Lower lobe of right lung (tissue), 2 donors: ENCODE measurements at regions not wholly inside any gene's neighbourhood (a gene's known extent, or its start where the extent isn't known, plus 50 kb on each side); places are given as distances from the start of the nearest gene placed in this dataset.

Experiments
- ATAC-seq, 2 donors: fragments of 200-7000 bp; cut with Tn5 transposase; one replicate each; pipeline ENCODE4 v1.9.1; 2020 to 2022; ENCODE audit warnings: mild to moderate bottlenecking in 2 of 2, moderate library complexity in 2 of 2
- DNase-seq: peaks from one replicate; pipeline ENCODE4 v3.0.0-alpha.2; 2020
- H3K27ac ChIP-seq: fragments of 200-600 bp; one replicate; pipeline ENCODE4 v1.8.0; 2022
- H3K27me3 ChIP-seq: fragments of 200-600 bp; one replicate; pipeline ENCODE4 v1.8.0; 2022; ENCODE audit warnings: low read depth
- H3K36me3 ChIP-seq: fragments of 200-600 bp; one replicate; pipeline ENCODE4 v1.8.0; 2022; ENCODE audit warnings: mild to moderate bottlenecking
- H3K4me1 ChIP-seq: fragments of 200-600 bp; one replicate; pipeline ENCODE4 v1.8.0; 2022
- H3K4me3 ChIP-seq: fragments of 200-600 bp; one replicate; pipeline ENCODE4 v1.8.0; 2022; ENCODE audit warnings: mild to moderate bottlenecking
- H3K9me3 ChIP-seq: fragments of 200-600 bp; one replicate; pipeline ENCODE4 v1.8.0; 2022
- intact Hi-C: fragments of 100-400 bp; cut with DNase I; formaldehyde crosslinking; loops from one replicate; pipeline ENCODE4 v1.11.0; 2022
- TF ChIP-seq, protein P1 (sequence below): fragments of 200-600 bp; IDR thresholded peaks from one replicate; pipeline ENCODE4 v1.8.0; 2022; ENCODE audit warnings: antibody characterized with exemption, mild to moderate bottlenecking
- donor health status: DM: no; HTN: yes; CAD: no; lungs with severe emphysema.

DNA sequence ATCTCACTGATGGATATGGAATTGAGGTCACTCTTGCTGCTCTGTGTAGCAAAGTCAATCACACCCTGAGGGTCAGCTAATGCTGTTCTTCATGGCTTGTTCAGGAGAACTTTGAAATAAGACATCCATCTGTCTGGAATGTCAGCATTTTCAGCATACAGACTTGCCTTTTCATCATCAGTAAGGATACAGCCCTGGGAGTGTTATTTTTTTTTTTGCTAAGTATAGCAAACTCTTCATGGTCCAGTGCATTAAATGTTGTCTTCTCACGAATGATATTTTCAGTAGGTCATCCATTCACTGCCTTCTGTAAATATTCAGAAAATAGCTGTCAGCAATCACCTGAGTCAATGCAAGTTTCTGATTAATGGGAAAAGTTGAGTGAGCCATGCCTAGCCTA is 268.8 kb upstream of the SMIM31 start:
- Histone ChIP-seq H3K9me3 (no peaks in the 10 kb centered on the region), H3K27me3 (no peaks in the 10 kb centered on the region), H3K4me1 (no peaks in the 10 kb centered on the region), H3K36me3 (no peaks in the 10 kb centered on the region), H3K4me3 (no peak overlapping the region), H3K27ac (no peak overlapping the region)
- no peak for ATAC-seq
- TF ChIP-seq, protein P1, sequence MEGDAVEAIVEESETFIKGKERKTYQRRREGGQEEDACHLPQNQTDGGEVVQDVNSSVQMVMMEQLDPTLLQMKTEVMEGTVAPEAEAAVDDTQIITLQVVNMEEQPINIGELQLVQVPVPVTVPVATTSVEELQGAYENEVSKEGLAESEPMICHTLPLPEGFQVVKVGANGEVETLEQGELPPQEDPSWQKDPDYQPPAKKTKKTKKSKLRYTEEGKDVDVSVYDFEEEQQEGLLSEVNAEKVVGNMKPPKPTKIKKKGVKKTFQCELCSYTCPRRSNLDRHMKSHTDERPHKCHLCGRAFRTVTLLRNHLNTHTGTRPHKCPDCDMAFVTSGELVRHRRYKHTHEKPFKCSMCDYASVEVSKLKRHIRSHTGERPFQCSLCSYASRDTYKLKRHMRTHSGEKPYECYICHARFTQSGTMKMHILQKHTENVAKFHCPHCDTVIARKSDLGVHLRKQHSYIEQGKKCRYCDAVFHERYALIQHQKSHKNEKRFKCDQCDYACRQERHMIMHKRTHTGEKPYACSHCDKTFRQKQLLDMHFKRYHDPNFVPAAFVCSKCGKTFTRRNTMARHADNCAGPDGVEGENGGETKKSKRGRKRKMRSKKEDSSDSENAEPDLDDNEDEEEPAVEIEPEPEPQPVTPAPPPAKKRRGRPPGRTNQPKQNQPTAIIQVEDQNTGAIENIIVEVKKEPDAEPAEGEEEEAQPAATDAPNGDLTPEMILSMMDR: no peak
- no peak for DNase-seq
- intact Hi-C loops: no loop called here

DNA sequence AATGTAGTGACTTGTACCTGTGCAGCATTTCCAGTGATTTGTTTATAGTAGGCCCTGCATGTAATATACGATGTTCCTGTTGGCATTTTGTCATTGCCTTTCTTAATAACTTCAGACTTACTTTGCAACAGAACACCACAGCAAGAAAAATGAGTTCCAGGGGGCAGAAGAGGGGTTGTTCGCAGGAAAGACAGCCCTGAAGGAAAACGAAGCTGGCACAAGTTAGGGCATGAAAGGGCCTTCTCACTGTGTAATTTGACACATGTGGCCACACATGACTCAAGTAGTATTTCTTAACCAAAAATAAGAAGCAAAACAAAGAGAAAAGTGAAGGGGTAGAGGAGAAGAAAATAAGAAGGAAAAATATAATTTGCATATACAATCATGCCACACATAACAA is 265.8 kb upstream of the SMIM31 start:
- ATAC-seq (no peak), DNase-seq (no peak)
- H3K4me1 ChIP-seq: no peaks in the 10 kb centered on the region
- no peak overlapping the region for H3K27ac ChIP-seq
- H3K9me3 ChIP-seq: no peaks in the 10 kb centered on the region
- intact Hi-C loops: no loop called here
- no peaks in the 10 kb centered on the region for H3K27me3 ChIP-seq
- no peak overlapping the region for H3K4me3 ChIP-seq
- no peaks in the 10 kb centered on the region for H3K36me3 ChIP-seq
- TF ChIP-seq, protein P1: no peak

DNA sequence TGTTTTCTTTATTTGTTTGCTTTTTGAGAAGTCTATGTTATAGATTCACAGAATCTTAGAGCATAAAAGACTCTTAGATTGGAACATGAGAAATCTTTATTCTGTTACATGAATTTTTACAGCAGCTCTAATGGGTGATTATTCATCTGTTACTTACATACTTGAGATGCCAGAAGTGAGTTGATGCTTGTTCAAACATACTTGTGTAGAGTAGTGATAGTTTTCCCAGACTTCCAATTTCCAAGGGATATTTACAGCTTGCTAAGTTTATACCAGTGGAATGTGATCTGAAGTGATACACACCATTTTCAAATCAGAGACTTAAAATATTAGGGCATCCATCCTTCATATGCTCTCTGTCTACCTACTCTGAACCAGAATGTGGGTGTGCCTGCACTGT is 252.9 kb upstream of the SMIM31 start:
- TF ChIP-seq, protein P1: no peak
- DNase-seq (no peak), ATAC-seq (peak in 1 of 2 donors; percentile 60)
- H3K27ac ChIP-seq: no peak overlapping the region
- no peaks in the 10 kb centered on the region for H3K27me3 ChIP-seq
- H3K4me1 ChIP-seq: no peaks in the 10 kb centered on the region
- H3K36me3 ChIP-seq: no peaks in the 10 kb centered on the region
- no peaks in the 10 kb centered on the region for H3K9me3 ChIP-seq
- H3K4me3 ChIP-seq: no peak overlapping the region
- intact Hi-C loops: no loop called here

DNA sequence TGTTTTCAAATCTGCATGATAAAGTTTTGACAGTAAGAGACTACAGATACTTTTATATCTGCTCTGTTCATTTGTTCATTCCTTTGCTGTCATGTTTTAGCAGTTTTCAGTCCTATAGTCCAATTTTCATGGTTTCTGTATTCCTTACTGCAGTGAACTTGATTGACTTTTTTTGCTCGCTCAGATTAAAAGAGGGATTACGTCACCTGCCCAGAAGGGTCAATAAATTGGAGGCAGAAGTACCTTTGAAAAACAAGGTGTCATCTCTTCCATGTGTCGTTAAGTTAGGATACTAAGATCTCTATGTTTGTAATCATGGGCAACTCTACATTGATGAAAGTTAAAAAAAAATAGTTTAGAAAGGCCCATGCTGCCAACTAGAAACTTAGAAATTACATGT is 250.1 kb upstream of the SMIM31 start:
- H3K36me3 ChIP-seq: no peaks in the 10 kb centered on the region
- H3K4me1 ChIP-seq: no peaks in the 10 kb centered on the region
- no peak for DNase-seq
- no peak overlapping the region for H3K27ac ChIP-seq
- H3K9me3 ChIP-seq: no peaks in the 10 kb centered on the region
- H3K4me3 ChIP-seq: no peak overlapping the region
- no peak for ATAC-seq
- TF ChIP-seq, protein P1: no peak
- intact Hi-C loops: no loop called here
- no peaks in the 10 kb centered on the region for H3K27me3 ChIP-seq

DNA sequence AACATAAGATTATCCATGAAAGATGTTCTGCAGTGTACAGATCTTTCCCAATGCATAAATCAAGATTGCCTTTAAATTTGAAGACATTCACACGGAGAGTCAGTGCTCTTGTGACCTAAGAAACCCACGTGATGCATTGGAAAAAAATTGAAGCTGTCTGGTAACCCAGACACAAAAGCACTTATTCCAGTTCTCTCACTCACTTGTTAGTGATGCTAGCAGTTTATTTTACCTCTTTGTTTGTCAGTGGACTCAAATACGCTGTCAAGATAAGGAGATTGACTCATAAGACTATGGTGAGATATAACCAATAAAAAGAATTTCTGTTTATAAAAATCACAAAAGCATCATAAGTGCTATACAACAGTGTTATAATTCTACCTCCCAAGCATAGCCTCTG is 245.8 kb upstream of the SMIM31 start:
- intact Hi-C loops: no loop called here
- no peaks in the 10 kb centered on the region for H3K4me1 ChIP-seq
- DNase-seq (no peak), ATAC-seq (no peak)
- H3K27me3 ChIP-seq: no peaks in the 10 kb centered on the region
- no peak overlapping the region for H3K27ac ChIP-seq
- H3K36me3 ChIP-seq: no peaks in the 10 kb centered on the region
- TF ChIP-seq, protein P1: no peak
- H3K4me3 ChIP-seq: no peak overlapping the region
- no peaks in the 10 kb centered on the region for H3K9me3 ChIP-seq

DNA sequence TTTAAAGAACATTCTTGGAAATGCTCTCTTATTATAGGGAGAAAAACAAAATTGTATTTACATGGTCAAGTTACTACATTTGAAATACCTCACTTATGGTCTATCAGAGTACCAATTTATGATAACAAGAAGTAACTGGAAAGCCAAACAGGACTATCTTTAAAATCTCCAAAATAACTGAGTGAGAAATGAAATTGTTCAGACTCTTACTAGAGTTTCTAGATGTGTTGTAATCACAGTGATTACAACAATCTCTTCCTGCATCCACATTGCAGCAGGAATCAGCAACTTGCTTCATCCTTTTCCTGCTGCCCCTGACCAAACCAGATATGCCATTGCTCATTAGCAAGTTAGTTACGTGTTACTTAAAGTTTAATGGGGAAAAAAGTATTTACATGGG is 245.2 kb upstream of the SMIM31 start:
- Histone ChIP-seq H3K27ac (no peak overlapping the region), H3K36me3 (no peaks in the 10 kb centered on the region), H3K4me1 (no peaks in the 10 kb centered on the region), H3K27me3 (no peaks in the 10 kb centered on the region), H3K9me3 (no peaks in the 10 kb centered on the region), H3K4me3 (no peak overlapping the region)
- no peak for DNase-seq
- TF ChIP-seq, protein P1: no peak
- intact Hi-C loops: no loop called here
- ATAC-seq: no peak
